Skin epidermis (tissue), 12 donors: ENCODE measurements at regions not wholly inside any gene's neighbourhood (a gene's known extent, or its start where the extent isn't known, plus 50 kb on each side); places are given as distances from the start of the nearest gene placed in this dataset.
"Not testable (repeated sequence)": the region's sequence is repeated elsewhere in the genome, so short reads cannot be mapped to it uniquely, and the experiment has no call there.

Experiments
- H3K27ac ChIP-seq, 21 experiments: fragments of 200-600 bp; sonication (generic) in 11 of 21; one replicate each; pipeline ENCODE4 v1.5.0; 2020; ENCODE audit warnings: mild to moderate bottlenecking in 3 of 21, inconsistent platforms in 2 of 21, moderate library complexity in 2 of 21
- H3K4me3 ChIP-seq, 7 experiments: fragments of 200-600 bp; sonication (generic) in 2 of 7; one replicate each; pipeline ENCODE4 v1.5.0; 2020; ENCODE audit warnings: inconsistent platforms in 2 of 7, mild to moderate bottlenecking in 2 of 7, moderate library complexity in 1 of 7

DNA sequence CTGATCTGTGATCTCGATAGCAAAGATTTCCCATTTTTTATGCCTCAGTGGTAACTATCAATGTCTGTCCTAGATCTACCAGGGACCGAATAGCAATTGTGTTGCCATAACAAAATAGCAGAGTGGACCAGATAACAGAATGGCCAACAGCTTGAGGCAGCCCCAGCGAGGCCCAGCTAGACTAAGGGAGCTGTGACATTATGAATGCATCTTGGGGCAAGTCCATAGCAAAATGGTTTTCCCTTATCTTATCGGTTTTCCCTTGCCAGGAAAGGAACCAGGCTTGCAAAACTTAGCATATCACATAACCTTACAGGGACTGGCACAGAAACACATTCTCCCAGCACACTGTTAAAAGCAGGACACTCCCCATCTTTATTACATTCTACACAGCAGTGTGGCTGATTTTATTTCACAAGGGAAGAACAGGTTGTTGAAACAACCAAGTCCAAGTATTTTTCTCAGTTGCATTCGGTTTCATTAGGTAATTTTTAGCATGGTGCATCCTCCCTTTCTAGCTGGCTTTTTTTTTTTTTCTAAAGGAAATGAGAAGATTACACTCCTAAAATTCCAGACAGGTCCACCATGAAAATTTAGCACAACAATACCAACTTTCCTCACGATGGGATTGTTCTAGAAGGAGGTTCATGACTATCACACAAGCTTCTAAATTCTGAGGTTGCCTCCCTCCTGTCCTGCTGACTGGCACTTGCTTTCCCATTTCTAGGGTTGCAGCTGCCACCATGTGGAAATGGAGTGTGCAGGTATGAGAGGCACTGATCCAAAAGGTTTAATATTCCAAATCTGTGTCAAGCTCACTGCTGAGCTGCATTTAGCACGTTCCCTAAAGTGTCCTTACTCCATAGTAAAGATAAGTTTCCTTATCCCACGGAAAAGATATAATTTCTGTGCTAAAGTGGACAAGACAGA is 97.0 kb upstream of the SLC35G4 start:
- Histone ChIP-seq H3K27ac (no peak overlapping the region), H3K4me3 (no peak overlapping the region)

DNA sequence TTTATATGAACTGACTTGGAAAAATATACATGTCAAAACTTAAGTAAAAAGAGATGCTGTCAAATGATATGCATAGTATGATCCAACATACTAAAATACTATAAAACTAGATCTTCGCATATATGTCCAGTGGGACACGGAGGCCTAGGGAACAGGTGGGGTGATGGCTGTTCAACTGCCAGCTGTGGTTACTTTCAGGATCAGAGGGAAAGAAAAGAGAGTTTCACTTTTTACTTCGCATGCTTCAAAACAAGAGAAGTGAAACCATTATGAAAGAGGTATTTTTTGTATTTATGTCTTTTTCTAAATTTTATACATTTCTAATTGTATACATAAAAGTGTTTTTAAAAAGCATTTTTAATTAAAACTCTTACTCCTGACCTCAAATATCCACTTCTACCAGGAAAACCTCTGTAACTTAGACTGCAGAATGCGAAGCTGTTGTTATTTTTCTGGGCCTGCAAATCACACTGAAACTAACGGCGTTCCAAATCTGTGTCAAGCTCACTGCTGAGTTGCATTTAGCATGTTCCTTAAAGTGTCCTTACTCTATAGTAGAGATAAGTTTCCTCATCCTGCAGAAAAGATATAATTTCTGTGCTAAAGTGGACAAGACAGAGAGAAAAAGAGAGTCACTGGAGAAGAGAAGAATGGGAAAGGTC is 97.8 kb upstream of the SLC35G4 start:
- no peak overlapping the region for H3K4me3 ChIP-seq

GRCh38 chr18:11506856-11507255 is 102.5 kb upstream of the SLC35G4 start:
- Histone ChIP-seq H3K27ac (no peak overlapping the region), H3K4me3 (no peak overlapping the region)

More for the DNA sequence above, 97.8 kb upstream of the SLC35G4 start:
- H3K27ac ChIP-seq = no peak overlapping the region

GRCh38 chr18:11505993-11506392 is 103.4 kb upstream of the SLC35G4 start:
- Histone ChIP-seq H3K4me3 (no peak overlapping the region), H3K27ac (no peak overlapping the region)

- Histone ChIP-seq H3K4me3 (no peak overlapping the region), H3K27ac (no peak overlapping the region)
Observed at GRCh38 chr18:11504962-11505361, 104.4 kb upstream of the SLC35G4 start.

GRCh38 chr18:11502368-11502767 is 107.0 kb upstream of the SLC35G4 start:
- H3K4me3 ChIP-seq = no peak overlapping the region
- no peak overlapping the region for H3K27ac ChIP-seq

DNA sequence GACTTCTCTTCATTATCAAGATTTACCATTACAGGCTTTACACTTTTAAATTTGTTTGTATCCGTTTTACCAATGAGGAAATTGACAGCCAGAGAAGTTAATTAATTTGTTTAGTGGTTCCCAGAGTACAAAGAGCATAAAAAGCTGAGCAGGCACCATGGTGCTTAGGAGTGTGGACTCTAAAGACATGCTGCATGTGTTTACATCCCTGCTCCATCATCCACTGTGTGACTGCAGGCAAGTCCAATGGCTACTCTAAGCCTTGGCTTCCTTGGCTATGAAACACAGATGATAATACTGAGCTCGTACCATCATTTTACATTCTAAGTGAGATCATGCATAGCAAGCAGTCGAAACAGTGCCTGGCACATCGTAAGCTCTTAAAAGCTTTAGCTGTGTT is 108.0 kb upstream of the SLC35G4 start:
- Histone ChIP-seq H3K27ac (no peak overlapping the region), H3K4me3 (no peak overlapping the region)

DNA sequence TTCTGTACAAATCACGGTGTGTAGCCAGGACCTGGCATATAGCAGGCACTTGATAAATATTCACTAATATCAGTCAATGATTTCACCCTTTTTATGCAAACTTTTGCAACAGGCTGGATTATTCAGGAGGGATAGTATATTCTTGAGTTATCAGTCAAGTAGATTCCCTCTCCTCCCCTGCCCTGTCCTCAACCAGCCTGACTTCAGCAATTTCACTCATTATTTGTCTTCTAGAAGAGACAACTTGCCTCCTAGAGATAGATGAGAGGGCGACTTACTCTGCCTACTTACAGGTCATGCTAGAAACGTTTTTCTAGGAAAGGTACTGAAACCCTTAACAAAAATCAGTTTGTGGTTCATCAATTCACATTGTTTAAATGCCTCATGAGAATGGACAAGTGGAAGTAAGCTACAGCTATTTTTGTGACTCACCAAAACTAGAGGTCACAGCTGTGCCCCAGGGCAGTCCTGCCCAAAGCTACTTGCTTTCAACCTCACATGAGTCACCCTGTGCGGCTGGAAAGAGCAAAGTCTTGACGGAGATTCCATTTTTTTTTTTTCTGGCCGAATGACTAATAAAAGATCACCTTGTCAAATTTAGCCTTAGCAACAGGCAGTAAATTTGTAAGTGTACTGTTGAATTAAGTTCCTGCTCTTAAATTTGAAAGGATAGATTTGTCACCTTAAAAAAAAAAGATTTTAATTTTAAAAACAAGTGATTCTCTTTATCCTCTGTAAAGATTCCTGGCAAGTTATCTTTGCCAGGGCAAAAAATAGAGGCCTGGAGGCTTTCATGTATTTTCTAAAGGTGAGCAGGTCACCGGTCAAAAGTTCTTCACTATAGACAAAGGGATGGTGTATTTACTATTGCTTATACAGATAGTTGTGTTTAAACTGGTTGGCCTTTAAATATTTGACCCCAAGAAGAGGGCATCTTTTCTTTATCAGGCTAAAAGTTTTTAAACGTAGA is 109.0 kb upstream of the SLC35G4 start:
- Histone ChIP-seq H3K4me3 (no peak overlapping the region), H3K27ac (no peak overlapping the region)

GRCh38 chr18:11498821-11499220 is 110.6 kb upstream of the SLC35G4 start:
- H3K27ac ChIP-seq = no peak overlapping the region
- no peak overlapping the region for H3K4me3 ChIP-seq

DNA sequence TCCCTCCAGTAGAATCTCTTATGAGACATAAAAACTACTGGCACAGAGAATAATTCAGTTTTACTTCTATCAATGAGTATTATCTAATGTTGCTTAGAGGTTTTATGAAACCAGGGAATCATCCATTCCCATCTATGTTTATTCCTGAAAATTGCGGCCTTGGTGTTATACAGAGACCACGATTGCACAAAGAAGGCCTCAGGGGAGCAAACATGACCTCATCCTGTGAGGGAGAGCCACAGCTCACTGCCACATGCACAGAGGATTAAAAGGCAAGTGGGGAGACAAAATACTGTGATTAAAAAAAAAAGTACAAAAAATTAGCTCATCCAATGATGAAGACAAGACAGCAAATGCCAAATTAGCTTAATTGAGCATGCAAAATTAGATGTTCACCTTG is 111.8 kb upstream of the SLC35G4 start:
- Histone ChIP-seq H3K27ac (no peak overlapping the region), H3K4me3 (no peak overlapping the region)

GRCh38 chr18:11496526-11497172 is 112.7 kb upstream of the SLC35G4 start:
- Histone ChIP-seq H3K4me3 (no peak overlapping the region), H3K27ac (peak overlapping the region in 1 of 21 experiments; percentile 34)

GRCh38 chr18:11495441-11495840 is 114.0 kb upstream of the SLC35G4 start:
- Histone ChIP-seq H3K27ac (no peak overlapping the region), H3K4me3 (no peak overlapping the region)

- H3K27ac ChIP-seq = no peak overlapping the region
- H3K4me3 ChIP-seq = no peak overlapping the region
Observed at GRCh38 chr18:11494107-11494506, 115.3 kb upstream of the SLC35G4 start.

GRCh38 chr18:11489266-11489899 is 120.0 kb upstream of the SLC35G4 start:
- no peak overlapping the region for H3K4me3 ChIP-seq
- no peak overlapping the region for H3K27ac ChIP-seq

- no peak overlapping the region for H3K27ac ChIP-seq
- no peak overlapping the region for H3K4me3 ChIP-seq
Observed at GRCh38 chr18:11488175-11488574, 121.2 kb upstream of the SLC35G4 start.

GRCh38 chr18:11487390-11487789 is 122.0 kb upstream of the SLC35G4 start:
- Histone ChIP-seq H3K27ac (no peak overlapping the region), H3K4me3 (no peak overlapping the region)

DNA sequence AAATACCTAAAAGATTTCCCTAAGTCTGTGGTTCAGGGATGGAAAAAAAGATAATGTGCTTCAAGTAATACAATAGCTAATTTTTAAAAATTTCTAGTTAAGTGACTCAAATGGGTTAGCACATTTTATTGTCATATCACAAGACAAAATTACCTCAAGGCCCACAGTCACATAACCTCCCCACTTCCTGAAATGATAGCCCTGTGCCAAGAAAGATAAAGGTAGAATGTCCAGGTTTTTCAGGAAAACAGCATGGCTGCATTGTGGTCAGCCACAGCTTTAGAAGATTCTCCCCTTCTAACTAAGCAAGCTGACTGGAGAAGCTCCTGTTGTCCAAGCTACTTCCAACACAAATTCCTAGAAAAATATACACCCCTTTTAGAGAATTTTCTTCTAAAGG is 127.1 kb upstream of the SLC35G4 start:
- no peak overlapping the region for H3K27ac ChIP-seq
- H3K4me3 ChIP-seq = no peak overlapping the region

GRCh38 chr18:11480692-11481091 is 128.7 kb upstream of the SLC35G4 start:
- H3K27ac ChIP-seq = no peak overlapping the region
- H3K4me3 ChIP-seq = no peak overlapping the region

DNA sequence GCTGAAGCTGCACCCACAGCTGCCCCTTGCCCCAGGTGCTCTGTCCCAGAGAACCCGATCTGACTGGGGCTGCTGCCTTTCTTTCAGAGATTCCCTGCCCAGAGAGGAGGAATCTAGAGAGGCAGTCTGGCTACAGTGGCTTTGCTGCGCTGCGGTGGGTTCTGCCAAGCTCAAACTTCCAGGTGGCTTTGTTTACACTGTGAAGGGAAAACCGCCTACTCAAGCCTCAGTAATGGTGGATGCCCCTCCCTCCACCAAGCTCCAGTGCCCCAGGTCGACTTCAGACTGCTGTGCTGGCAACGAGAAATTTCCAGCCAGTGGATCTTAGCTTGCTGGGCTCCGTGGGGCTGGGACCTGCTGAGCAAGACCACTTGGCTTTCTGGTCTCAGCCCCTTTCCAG is 130.4 kb upstream of the SLC35G4 start:
- H3K27ac ChIP-seq, H3K4me3 ChIP-seq: not testable (repeated sequence)
